NCI-H226 (cell line): ENCODE measurements at regions not wholly inside any gene's neighbourhood (a gene's known extent, or its start where the extent isn't known, plus 50 kb on each side); places are given as distances from the start of the nearest gene placed in this dataset.

Experiments used
- DNase-seq: peaks from one replicate; pipeline ENCODE4 v3.0.0-alpha.2; 2015

- DNase-seq: no peak
Observed at GRCh38 chr4:167492007-167492406, 257.7 kb upstream of the SPOCK3 start.

- DNase-seq: no peak
Observed at GRCh38 chr4:167509551-167509950, 275.3 kb upstream of the SPOCK3 start.

- DNase-seq: no peak
Observed at GRCh38 chr4:167524091-167524490, 289.8 kb upstream of the SPOCK3 start.

- DNase-seq: no peak
Observed at GRCh38 chr4:167537761-167538160, 303.5 kb upstream of the SPOCK3 start.

- no peak for DNase-seq
Observed at GRCh38 chr4:167541286-167541685, 307.0 kb upstream of the SPOCK3 start.

- DNase-seq: no peak
Observed at GRCh38 chr4:167544391-167544790, 310.1 kb upstream of the SPOCK3 start.

- DNase-seq: no peak
Observed at GRCh38 chr4:167550021-167550420, 315.7 kb upstream of the SPOCK3 start.

- DNase-seq: no peak
Observed at GRCh38 chr4:167555338-167556022, 321.2 kb upstream of the SPOCK3 start.

GRCh38 chr4:167578906-167579305, 344.6 kb upstream of the SPOCK3 start:
- DNase-seq: no peak

GRCh38 chr4:167581449-167581965, 347.2 kb upstream of the SPOCK3 start:
- no peak for DNase-seq

GRCh38 chr4:167587361-167587760, 353.1 kb upstream of the SPOCK3 start:
- DNase-seq: peak; percentile 4

GRCh38 chr4:167595898-167596297, 361.6 kb upstream of the SPOCK3 start:
- no peak for DNase-seq

GRCh38 chr4:167602157-167602556, 367.9 kb upstream of the SPOCK3 start:
- DNase-seq: no peak

- DNase-seq: no peak
Observed at GRCh38 chr4:167606551-167606950, 372.3 kb upstream of the SPOCK3 start.

GRCh38 chr4:167613381-167613780, 379.1 kb upstream of the SPOCK3 start:
- no peak for DNase-seq

GRCh38 chr4:167614866-167615265, 380.6 kb upstream of the SPOCK3 start:
- DNase-seq: peak; percentile 55

- no peak for DNase-seq
Observed at GRCh38 chr4:167616476-167616875, 382.2 kb upstream of the SPOCK3 start.

GRCh38 chr4:167622481-167623240, 388.4 kb upstream of the SPOCK3 start:
- peak; percentile 34 for DNase-seq

GRCh38 chr4:167623241-167623572, 388.9 kb upstream of the SPOCK3 start:
- DNase-seq: no peak

- no peak for DNase-seq
Observed at GRCh38 chr4:167629272-167629671, 395.0 kb upstream of the SPOCK3 start.

- no peak for DNase-seq
Observed at GRCh38 chr4:167642250-167642649, 408.0 kb upstream of the SPOCK3 start.

GRCh38 chr4:167645358-167645757, 411.1 kb upstream of the SPOCK3 start:
- no peak for DNase-seq

GRCh38 chr4:167652267-167652666, 418.0 kb upstream of the SPOCK3 start:
- no peak for DNase-seq

GRCh38 chr4:167688660-167689142, 403.6 kb upstream of the ANXA10 start:
- no peak for DNase-seq
